ENCODE measurements at regions not wholly inside any gene's neighbourhood (a gene's known extent, or its start where the extent isn't known, plus 50 kb on each side); places are given as distances from the start of the nearest gene placed in this dataset.
"Not testable (repeated sequence)": the region's sequence is repeated elsewhere in the genome, so short reads cannot be mapped to it uniquely, and the experiment has no call there.

DNA sequence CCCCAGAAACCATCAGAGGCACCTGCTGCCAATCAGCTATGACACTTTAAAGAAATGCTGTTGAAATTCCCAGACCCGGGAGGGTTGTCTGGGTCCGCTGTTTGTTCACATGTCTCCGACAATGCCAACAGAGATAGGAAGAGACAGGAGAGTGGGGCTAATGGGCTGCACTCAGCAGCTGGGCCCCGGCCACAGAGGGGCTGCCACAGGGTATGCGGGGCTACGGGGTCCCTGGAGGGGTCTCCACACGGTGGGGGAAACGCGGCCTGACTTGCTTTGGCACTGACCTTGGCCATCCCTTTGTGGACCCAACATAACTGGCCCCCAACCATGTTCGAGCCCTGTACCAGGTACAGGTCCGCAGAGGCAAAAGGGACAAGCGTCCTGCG lies 121.0 kb upstream of the PPP1R26 start:
- TF ChIP-seq, protein P1, sequence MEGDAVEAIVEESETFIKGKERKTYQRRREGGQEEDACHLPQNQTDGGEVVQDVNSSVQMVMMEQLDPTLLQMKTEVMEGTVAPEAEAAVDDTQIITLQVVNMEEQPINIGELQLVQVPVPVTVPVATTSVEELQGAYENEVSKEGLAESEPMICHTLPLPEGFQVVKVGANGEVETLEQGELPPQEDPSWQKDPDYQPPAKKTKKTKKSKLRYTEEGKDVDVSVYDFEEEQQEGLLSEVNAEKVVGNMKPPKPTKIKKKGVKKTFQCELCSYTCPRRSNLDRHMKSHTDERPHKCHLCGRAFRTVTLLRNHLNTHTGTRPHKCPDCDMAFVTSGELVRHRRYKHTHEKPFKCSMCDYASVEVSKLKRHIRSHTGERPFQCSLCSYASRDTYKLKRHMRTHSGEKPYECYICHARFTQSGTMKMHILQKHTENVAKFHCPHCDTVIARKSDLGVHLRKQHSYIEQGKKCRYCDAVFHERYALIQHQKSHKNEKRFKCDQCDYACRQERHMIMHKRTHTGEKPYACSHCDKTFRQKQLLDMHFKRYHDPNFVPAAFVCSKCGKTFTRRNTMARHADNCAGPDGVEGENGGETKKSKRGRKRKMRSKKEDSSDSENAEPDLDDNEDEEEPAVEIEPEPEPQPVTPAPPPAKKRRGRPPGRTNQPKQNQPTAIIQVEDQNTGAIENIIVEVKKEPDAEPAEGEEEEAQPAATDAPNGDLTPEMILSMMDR (IDR thresholded peaks at IDR 0.05; ENCODE audit: low read depth, low read length) = no peak
- H3K4me3 ChIP-seq (ENCODE audit: low read depth, low read length) = no peak overlapping the region

DNA sequence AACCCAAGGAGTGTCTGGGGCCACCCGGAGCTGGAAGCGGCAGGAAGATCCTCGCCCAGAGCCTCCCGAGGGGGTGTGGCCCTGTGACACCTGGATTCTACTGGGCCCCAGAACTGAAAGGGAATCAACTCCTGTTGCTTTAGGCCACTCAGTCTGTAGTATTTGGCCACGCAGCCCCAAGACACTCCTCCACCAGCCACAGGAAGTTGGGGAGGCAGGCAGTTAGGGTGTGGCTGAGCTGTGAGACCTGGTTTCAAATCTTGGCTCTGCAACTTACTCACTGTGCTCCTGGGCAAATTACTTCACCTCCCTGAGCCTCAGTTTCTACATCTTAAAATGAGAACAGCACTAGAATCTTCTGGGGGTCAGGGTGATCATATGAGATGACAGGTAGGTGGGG lies 119.8 kb upstream of the PPP1R26 start:
- TF ChIP-seq, protein P1 (IDR thresholded peaks at IDR 0.05; ENCODE audit: low read depth, low read length) = no peak
- no peak overlapping the region for H3K4me3 ChIP-seq (ENCODE audit: low read depth, low read length)

DNA sequence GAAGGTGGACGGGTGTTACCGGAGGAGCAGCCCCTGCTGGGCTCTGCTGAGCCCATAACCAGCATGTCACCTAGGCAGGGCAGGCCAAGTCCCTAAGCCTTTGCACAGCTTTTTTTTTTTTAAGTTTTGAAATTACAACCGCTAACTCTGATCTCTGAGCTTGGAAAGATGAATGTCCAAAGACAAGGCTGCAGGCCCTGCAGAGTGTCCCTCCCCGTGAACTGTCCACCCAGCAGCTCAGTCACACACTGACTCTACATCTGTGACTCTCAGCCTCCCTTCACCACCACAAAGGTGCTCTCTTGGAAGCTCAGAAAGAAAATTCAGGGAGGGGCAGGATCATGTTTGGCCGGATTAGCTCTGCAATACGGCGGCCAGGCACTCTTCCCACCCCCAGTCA lies 119.0 kb upstream of the PPP1R26 start:
- TF ChIP-seq, protein P1 (IDR thresholded peaks at IDR 0.05; ENCODE audit: low read depth, low read length) = no peak
- H3K4me3 ChIP-seq (ENCODE audit: low read depth, low read length) = no peak overlapping the region

DNA sequence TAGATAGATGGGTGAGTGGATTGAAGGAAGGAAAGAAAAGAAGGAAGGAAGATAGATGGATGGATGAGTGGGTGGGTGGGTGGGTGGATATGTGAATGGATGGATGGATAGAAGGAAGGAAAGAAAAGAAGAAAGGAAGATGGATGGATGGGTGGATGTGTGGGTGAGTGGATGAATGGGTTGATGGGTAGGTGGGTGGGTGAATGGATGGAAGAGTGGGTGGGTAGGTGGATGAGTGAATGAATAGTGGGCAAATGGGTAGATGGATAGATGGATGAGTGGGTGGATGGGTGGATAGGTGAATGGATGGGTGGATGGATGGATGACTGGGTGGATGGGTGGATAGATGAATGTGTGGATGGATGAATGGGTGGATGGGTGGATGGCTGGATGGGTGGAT lies 117.9 kb upstream of the PPP1R26 start:
- H3K4me3 ChIP-seq (ENCODE audit: low read depth, low read length) = not testable (repeated sequence)

DNA sequence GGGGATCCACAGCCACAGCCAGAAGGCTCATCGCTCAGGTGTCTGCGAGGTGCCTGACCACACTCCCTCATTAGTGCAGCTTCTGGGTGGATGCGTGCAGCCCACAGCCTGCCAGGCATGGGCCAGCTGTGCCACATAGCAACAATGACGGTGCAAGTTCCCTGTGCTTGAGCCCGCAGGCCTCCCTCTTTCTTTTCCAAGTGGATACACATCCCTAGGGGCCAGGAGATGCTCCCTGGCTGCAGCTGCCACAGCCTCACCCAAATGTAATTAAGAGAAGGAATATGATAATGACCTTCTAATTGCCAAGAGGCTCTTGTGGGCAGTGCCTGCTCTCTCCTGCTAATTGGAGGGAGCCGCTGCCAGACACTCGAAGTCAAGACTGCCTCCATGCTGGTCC lies 116.0 kb upstream of the PPP1R26 start:
- TF ChIP-seq, protein P1 (IDR thresholded peaks at IDR 0.05; ENCODE audit: low read depth, low read length) = no peak
- H3K4me3 ChIP-seq (ENCODE audit: low read depth, low read length) = no peak overlapping the region

DNA sequence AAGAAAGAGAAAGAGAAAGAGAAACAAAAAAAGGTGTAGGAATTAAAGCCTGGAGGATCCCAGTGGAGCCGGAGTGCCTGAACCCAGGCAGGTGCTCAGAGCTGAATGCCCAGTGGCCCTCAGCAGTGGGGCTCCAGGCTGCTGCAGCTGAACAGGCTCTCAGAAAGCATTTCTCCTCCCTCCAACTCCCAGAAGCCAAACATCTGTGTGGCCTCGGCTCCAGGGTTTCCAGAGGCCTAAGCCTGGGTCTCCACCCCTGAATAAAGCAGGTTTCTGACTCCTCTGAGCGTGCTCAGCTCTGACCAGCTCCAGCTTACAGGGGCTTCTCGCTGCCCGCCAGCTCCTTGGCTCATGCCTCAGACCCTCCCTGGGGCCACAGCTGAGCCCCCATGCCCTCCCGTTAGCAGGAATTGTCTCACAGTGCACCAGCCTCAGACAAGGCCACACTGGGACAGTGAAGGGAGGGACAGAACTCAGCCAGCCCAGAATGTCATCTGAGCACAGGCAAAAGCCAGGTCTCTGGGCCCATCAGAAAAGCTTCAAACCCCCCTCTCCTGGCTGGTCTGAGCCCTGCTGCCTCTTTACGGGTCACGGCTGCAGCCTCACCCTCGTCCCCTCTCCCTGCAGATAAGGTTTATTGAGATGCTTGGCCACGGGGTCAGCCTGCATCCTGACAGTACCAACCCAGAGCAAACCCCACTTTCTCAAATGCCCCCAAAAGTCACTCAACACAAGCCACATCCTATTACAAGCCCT lies 114.4 kb upstream of the PPP1R26 start:
- TF ChIP-seq, protein P1 (IDR thresholded peaks at IDR 0.05; ENCODE audit: low read depth, low read length) = no peak
- H3K4me3 ChIP-seq (ENCODE audit: low read depth, low read length) = no peak overlapping the region

DNA sequence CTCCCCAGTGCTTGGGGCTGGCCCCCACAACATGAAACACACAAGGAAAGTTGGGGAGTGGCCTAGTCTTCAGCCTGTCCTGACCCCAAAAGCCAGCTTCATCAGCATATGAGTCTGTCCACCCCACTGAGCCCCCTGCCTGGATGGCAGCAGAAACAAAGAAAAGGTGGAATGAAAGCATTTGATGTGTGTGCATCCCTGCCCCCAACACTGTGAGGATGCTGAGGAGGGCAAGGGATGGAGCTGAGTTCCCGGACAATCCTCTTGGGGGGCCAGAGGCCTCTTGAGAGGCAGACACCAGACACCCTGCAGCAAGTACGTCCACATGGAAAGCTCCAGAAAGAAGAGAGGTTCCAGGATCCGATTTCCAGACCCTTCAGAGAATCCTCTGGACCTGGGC lies 113.5 kb upstream of the PPP1R26 start:
- TF ChIP-seq, protein P1 (IDR thresholded peaks at IDR 0.05; ENCODE audit: low read depth, low read length) = no peak
- no peak overlapping the region for H3K4me3 ChIP-seq (ENCODE audit: low read depth, low read length)
